ENCODE measurements at regions not wholly inside any gene's neighbourhood (a gene's known extent, or its start where the extent isn't known, plus 50 kb on each side); places are given as distances from the start of the nearest gene placed in this dataset.
A peak's percentile ranks its signal among the peaks of the same experiment; 100 is the strongest.

DNA sequence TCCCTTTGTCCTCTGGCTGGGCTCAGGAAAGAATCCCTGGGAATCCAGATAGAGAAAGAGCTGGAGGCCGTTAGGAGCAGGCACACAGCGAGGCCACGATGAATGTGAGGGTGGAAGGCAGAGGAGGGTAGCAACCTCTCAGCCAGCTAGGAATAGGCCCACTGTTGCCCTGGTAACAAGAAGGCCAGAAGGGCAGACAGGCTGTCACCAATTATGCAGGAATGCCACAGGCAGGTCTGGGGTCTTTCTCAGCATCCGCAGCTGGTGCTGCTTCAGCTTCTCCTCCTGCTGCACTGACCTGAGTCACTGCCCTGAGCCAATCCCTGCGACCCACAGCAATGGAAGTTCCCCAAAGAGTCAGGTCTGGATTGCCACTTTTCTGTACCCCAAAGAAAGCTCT is 62.8 kb upstream of the C3orf80 start (continued):
- TF ChIP-seq EGR1 (IDR thresholded peaks at IDR 0.05; ENCODE audit: borderline replicate concordance, low read depth, low read length), result no peak
- peak; percentile 86 for TF ChIP-seq CTBP2 (IDR thresholded peaks at IDR 0.05; ENCODE audit: borderline replicate concordance, insufficient read depth, insufficient read length, low read length)
- 0 out of 2 replicates have a peak, but pooled peaks have one; percentile 19 for TF ChIP-seq CREB1 (IDR thresholded peaks at IDR 0.05)
- TF ChIP-seq KDM4A (IDR thresholded peaks at IDR 0.05; ENCODE audit: low read depth, low read length, severe bottlenecking), result no peak

Data from H1 (cell line).